GM23248 (cell line): ENCODE measurements at regions not wholly inside any gene's neighbourhood (a gene's known extent, or its start where the extent isn't known, plus 50 kb on each side); places are given as distances from the start of the nearest gene placed in this dataset.

ENCODE experiments used
- DNase-seq: peaks from one replicate; pipeline ENCODE4 v3.0.0-alpha.2; 2015
- H2AFZ ChIP-seq: fragments of 200-600 bp; sonication (generic); 2 replicates; pipeline ENCODE4 v1.6.1; 2016; ENCODE audit warnings: antibody characterized with exemption
- H3F3A ChIP-seq: fragments of 200-600 bp; sonication (generic); 2 replicates; pipeline ENCODE4 v1.6.1; 2016; ENCODE audit warnings: mild to moderate bottlenecking, antibody characterized with exemption, mixed run types; ENCODE audit not compliant: insufficient read depth
- H3K27ac ChIP-seq: fragments of 200-600 bp; sonication (generic); 2 replicates; pipeline ENCODE4 v1.5.1; 2016; ENCODE audit warnings: mild to moderate bottlenecking
- H3K27me3 ChIP-seq: fragments of 200-600 bp; sonication (generic); replicated peaks from 2 replicates; pipeline ENCODE4 v1.6.1; 2016; ENCODE audit warnings: mild to moderate bottlenecking; ENCODE audit not compliant: insufficient read depth
- H3K36me3 ChIP-seq: fragments of 200-600 bp; sonication (generic); 2 replicates; pipeline ENCODE4 v1.6.1; 2016; ENCODE audit warnings: low read depth, mild to moderate bottlenecking
- H3K4me1 ChIP-seq: fragments of 200-600 bp; sonication (generic); 2 replicates; pipeline ENCODE4 v1.6.1; 2016; ENCODE audit warnings: mild to moderate bottlenecking; ENCODE audit not compliant: insufficient read depth
- H3K4me2 ChIP-seq: fragments of 200-600 bp; sonication (generic); one replicate; pipeline ENCODE4 v1.6.1; 2016; ENCODE audit warnings: mild to moderate bottlenecking; ENCODE audit not compliant: unreplicated experiment
- H3K4me3 ChIP-seq: fragments of 200-600 bp; sonication (generic); 2 replicates; pipeline ENCODE4 v1.5.1; 2016; ENCODE audit warnings: mild to moderate bottlenecking
- H3K79me2 ChIP-seq: fragments of 200-600 bp; sonication (generic); 2 replicates; pipeline ENCODE4 v1.6.1; 2016; ENCODE audit warnings: mild to moderate bottlenecking; ENCODE audit not compliant: insufficient read depth
- H3K9ac ChIP-seq: fragments of 200-600 bp; sonication (generic); 2 replicates; pipeline ENCODE4 v1.6.1; 2016; ENCODE audit warnings: mild to moderate bottlenecking
- H3K9me2 ChIP-seq: fragments of 200-600 bp; sonication (generic); 2 replicates; pipeline ENCODE4 v1.6.1; 2016; ENCODE audit warnings: mixed run types, mild to moderate bottlenecking, moderate library complexity; ENCODE audit not compliant: insufficient read depth
- H3K9me3 ChIP-seq: fragments of 200-600 bp; sonication (generic); one replicate; pipeline ENCODE4 v1.6.1; 2017; ENCODE audit warnings: low read depth
- H4K20me1 ChIP-seq: fragments of 200-600 bp; sonication (generic); 2 replicates; pipeline ENCODE4 v1.6.0; 2016; ENCODE audit not compliant: insufficient read depth
- EZH2 ChIP-seq: fragments of 200-600 bp; sonication (generic); IDR thresholded peaks from 2 replicates; pipeline ENCODE4 v1.6.1; 2018; ENCODE audit warnings: antibody characterized with exemption, mild to moderate bottlenecking; ENCODE audit not compliant: insufficient read depth, poor library complexity, severe bottlenecking
- EZH2phosphoT487 ChIP-seq: fragments of 200-600 bp; sonication (generic); IDR thresholded peaks from 2 replicates; pipeline ENCODE4 v1.6.1; 2018; ENCODE audit warnings: antibody characterized with exemption, moderate library complexity, mild to moderate bottlenecking, low read depth; ENCODE audit not compliant: insufficient read depth
- WGBS, 2 experiments: methylation state at CpG; one replicate each; pipeline ENCODE4 v1.1.6; 2015 to 2017; ENCODE audit warnings: low lambda C conversion rate in 2 of 2, low coverage in 1 of 2; ENCODE audit errors: missing lambda C conversion rate in 2 of 2; 5-methylcytosine and 5-hydroxymethylcytosine counted together
- in situ Hi-C: fragments of 300-500 bp; cut with MboI; formaldehyde crosslinking; loops from 2 replicates; pipeline ENCODE4 v1.15.0; 2020

DNA sequence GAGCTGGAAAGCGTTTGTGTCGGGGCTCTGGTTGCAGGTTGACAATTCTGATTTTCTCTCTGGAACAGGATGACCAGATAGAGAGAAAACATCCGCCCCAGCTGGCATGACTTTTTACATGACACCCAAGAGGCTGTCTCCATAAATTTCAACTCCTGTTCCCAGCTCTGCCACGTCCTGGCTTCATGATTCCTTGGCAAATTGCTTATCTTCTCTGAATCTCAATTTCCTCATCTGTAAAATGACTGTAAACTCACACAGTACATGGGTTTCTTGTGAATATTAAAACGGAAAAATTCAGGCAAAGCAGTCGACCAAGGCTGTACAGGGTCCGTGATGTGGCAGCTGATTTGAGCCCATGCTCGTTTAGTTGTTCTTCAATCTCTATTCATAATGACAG, 572.7 kb downstream of the AJAP1 start:
- no peaks in the 10 kb centered on the region for H3K27me3 ChIP-seq

DNA sequence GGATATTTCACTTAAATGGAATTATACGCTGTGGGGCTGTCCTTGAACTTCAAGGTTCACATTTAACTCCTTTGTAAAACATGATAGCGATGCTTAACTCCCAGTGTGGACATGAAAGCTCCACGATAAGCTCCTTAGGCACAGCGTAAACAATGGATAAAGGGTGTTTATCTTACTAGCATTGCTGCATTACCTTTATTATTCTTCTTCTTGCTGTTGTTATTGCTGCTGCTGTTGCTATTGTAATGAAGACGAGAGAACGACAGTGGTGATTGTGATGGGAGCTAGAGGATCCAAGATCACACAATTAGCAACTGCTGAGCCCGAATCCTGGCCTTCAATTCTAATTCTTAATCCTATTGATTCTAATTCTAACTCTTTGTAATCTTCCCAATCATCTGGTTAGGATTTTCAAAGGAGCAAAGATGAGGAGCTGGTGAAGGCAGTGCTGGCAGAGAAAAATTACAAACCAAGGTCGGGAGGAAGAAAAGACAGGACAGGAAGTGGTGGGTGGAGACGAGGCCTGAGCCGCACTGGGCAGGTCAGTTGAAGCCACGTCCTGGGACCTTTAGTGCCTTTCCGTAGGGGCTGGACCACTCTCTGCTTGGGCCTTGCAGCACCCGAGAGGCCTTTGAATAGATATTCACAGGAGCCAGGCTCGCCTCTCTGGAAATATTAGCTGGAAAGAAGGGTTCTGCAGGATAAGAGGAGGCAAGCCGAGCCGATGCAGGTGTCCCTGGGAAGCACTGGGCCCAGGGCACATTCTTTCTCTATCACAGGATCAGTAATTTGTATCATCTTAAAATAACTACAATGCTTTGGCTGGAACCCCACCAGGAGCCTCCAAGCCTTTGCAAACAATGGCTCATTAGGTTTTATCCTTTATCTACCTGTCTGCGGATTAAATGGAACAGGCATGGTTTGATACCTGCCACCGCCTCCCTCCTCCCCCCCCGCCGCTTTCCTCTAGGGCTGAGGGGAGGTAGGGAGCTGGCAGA, 571.6 kb downstream of the AJAP1 start:
- H3K27ac ChIP-seq: no peak overlapping the region
- 9 to 15% methylated on average over 20 of the region's 20 CpGs for WGBS, 2 experiments
- no peak for TF ChIP-seq EZH2
- no peak for TF ChIP-seq EZH2phosphoT487
- H3K9ac ChIP-seq: no peak overlapping the region
- H3K9me2 ChIP-seq: no peaks in the 10 kb centered on the region
- no peak for DNase-seq
- H3K4me2 ChIP-seq: no peak overlapping the region
- H3K4me1 ChIP-seq: no peaks in the 10 kb centered on the region
- no peaks in the 10 kb centered on the region for H4K20me1 ChIP-seq
- H2AFZ ChIP-seq: no peak overlapping the region
- no peaks in the 10 kb centered on the region for H3K79me2 ChIP-seq
- no peak overlapping the region for H3K4me3 ChIP-seq
- H3K36me3 ChIP-seq: no peaks in the 10 kb centered on the region
- H3F3A ChIP-seq: no peaks in the 10 kb centered on the region
- H3K9me3 ChIP-seq: no peaks in the 10 kb centered on the region
- in situ Hi-C loops: no loop called here
- no peaks in the 10 kb centered on the region for H3K27me3 ChIP-seq

More for the DNA sequence above, 572.7 kb downstream of the AJAP1 start:
- no peaks in the 10 kb centered on the region for H3F3A ChIP-seq
- H3K36me3 ChIP-seq: no peaks in the 10 kb centered on the region
- no peaks in the 10 kb centered on the region for H3K9me3 ChIP-seq
- no peaks in the 10 kb centered on the region for H3K4me1 ChIP-seq
- no peaks in the 10 kb centered on the region for H3K9me2 ChIP-seq
- H3K9ac ChIP-seq: no peak overlapping the region
- H3K4me2 ChIP-seq: no peak overlapping the region
- WGBS, 2 experiments: 16 to 17% methylated on average over 8 of the region's 8 CpGs
- no peak overlapping the region for H3K4me3 ChIP-seq
- no peaks in the 10 kb centered on the region for H4K20me1 ChIP-seq
- DNase-seq: no peak
- H2AFZ ChIP-seq: no peak overlapping the region
- H3K79me2 ChIP-seq: no peaks in the 10 kb centered on the region
- in situ Hi-C loops: no loop called here
- TF ChIP-seq EZH2phosphoT487 (no peak), EZH2 (no peak)
- no peak overlapping the region for H3K27ac ChIP-seq

DNA sequence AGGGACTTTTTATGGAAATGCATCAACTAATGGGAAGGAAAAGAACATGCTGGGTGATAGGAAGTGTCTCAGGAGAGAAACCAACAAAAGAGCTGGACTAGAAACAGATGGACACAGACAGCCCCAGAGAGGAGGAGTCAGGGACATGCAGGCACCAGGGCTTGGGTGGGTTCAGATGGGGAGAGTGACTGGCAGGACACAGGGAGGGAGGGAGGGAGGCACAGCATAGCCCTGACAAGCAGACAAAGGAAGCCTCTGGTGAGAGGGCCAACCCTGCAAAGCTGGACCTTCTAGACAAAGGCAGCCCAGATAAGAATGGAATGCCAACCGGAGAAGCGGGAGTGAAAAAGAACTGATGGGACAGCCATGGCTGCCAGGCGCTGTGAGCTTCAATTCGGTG, 568.8 kb downstream of the AJAP1 start:
- H3K27me3 ChIP-seq: no peaks in the 10 kb centered on the region
- H3K9ac ChIP-seq: no peak overlapping the region
- 22 to 28% methylated on average over 4 of the region's 4 CpGs for WGBS, 2 experiments
- H3K79me2 ChIP-seq: no peaks in the 10 kb centered on the region
- no peak overlapping the region for H3K4me2 ChIP-seq
- no peak for DNase-seq
- H3K9me3 ChIP-seq: no peaks in the 10 kb centered on the region
- no peak overlapping the region for H2AFZ ChIP-seq
- no peak for TF ChIP-seq EZH2
- no peak for TF ChIP-seq EZH2phosphoT487
- H3K4me3 ChIP-seq: no peak overlapping the region
- no peaks in the 10 kb centered on the region for H4K20me1 ChIP-seq
- in situ Hi-C loops: no loop called here
- H3F3A ChIP-seq: no peaks in the 10 kb centered on the region
- no peaks in the 10 kb centered on the region for H3K4me1 ChIP-seq
- no peaks in the 10 kb centered on the region for H3K36me3 ChIP-seq
- H3K9me2 ChIP-seq: no peaks in the 10 kb centered on the region
- H3K27ac ChIP-seq: no peak overlapping the region

DNA sequence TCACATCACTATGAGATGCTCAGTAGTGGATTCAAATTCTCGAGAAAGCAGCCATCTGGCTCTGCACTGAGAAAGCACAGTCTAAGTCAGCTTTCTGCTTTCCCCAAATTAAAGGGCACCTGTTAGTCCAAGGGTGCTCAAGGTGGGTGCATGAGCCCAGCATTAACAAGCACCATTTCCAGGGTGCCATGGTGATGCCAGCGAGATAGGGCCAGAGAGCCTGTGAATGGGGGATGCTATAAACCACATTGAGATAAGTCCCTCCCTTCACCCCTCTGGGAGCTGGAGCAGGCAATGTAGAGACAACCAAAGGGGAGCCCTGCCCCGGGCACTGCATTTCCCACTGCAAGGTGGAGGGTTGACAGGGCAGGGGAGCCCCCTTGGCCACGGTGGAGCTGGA, 568.2 kb downstream of the AJAP1 start:
- Histone ChIP-seq H3K27me3 (no peaks in the 10 kb centered on the region), H3K79me2 (no peaks in the 10 kb centered on the region), H3K4me1 (no peaks in the 10 kb centered on the region), H3K36me3 (no peaks in the 10 kb centered on the region), H3K4me3 (no peak overlapping the region), H3K4me2 (no peak overlapping the region), H3F3A (no peaks in the 10 kb centered on the region), H4K20me1 (no peaks in the 10 kb centered on the region), H3K9ac (no peak overlapping the region), H3K9me2 (no peaks in the 10 kb centered on the region), H2AFZ (no peak overlapping the region), H3K9me3 (no peaks in the 10 kb centered on the region), H3K27ac (no peak overlapping the region)
- no peak for DNase-seq
- in situ Hi-C loops: no loop called here
- WGBS, 2 experiments: 9% methylated on average over 4 of the region's 4 CpGs
- no peak for TF ChIP-seq EZH2phosphoT487
- TF ChIP-seq EZH2: no peak
